ENCODE measurements at regions not wholly inside any gene's neighbourhood (a gene's known extent, or its start where the extent isn't known, plus 50 kb on each side); places are given as distances from the start of the nearest gene placed in this dataset.
"Not testable (repeated sequence)": the region's sequence is repeated elsewhere in the genome, so short reads cannot be mapped to it uniquely, and the experiment has no call there.

DNA sequence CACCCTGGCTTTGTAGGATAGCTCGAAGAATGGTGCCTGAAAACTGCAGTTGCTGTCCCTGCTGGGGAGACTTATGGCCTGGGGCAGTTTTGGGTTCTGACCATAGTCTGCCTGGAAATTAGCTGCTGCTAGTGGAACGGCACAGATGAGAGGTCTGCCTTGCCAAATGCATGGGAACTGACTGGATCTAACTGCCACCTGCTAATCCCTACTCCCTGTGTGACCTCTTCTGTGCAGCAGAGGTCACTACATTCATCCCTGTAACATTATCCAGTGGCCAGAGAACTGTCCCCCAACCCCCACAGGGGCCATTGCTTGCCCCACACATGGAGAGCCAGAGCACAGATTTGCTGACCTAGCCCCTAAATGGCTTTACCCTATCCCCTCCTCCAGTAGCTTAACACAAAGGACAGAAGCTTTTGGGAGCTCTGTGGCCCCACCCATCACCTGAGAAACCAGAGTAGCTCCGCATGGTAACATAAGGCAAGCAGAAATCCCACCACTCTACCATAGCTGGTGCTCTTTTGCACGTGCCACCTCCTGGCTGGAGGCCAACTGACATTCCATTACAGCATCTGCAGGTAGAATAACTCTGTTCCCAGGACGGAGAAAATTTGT, 840.0 kb downstream of the EPHA3 start:
- no peaks in the 10 kb centered on the region for H3K9me3 ChIP-seq (ENCODE audit: control insufficient read depth in 2 of 2, low read length in 2 of 2)
- peak overlapping the region; percentile 72 to 88 for H3K27ac ChIP-seq (ENCODE audit: low read depth in 2 of 2, low read length in 2 of 2)
- H3K4me3 ChIP-seq (ENCODE audit: low read length in 2 of 2) = peak overlapping the region; percentile 9 to 26
- H3K4me1 ChIP-seq (ENCODE audit: control insufficient read depth in 2 of 2, insufficient read depth in 2 of 2, low read length in 2 of 2) = peaks cover 12 to 14% of the 10 kb centered on the region in 2 donors
- no peaks in the 10 kb centered on the region for H3K27me3 ChIP-seq (ENCODE audit: control insufficient read depth in 2 of 2, insufficient read depth in 2 of 2, low read length in 2 of 2)
- H3K36me3 ChIP-seq (ENCODE audit: control insufficient read depth in 2 of 2, insufficient read depth in 2 of 2, low read length in 2 of 2) = no peaks in the 10 kb centered on the region
- peak overlapping the region in 1 of 2 donors; percentile 22 for H3K9ac ChIP-seq (ENCODE audit: low read depth in 1 of 2, low read length in 2 of 2)

GRCh38 chr3:89948008-89948407, 840.6 kb downstream of the EPHA3 start:
- H3K9ac ChIP-seq (ENCODE audit: low read depth in 1 of 2, low read length in 2 of 2) = no peak overlapping the region
- H3K9me3 ChIP-seq (ENCODE audit: control insufficient read depth in 2 of 2, low read length in 2 of 2) = no peaks in the 10 kb centered on the region
- no peaks in the 10 kb centered on the region for H3K36me3 ChIP-seq (ENCODE audit: control insufficient read depth in 2 of 2, insufficient read depth in 2 of 2, low read length in 2 of 2)
- no peaks in the 10 kb centered on the region for H3K27me3 ChIP-seq (ENCODE audit: control insufficient read depth in 2 of 2, insufficient read depth in 2 of 2, low read length in 2 of 2)
- peaks cover 12 to 14% of the 10 kb centered on the region in 2 donors for H3K4me1 ChIP-seq (ENCODE audit: control insufficient read depth in 2 of 2, insufficient read depth in 2 of 2, low read length in 2 of 2)
- H3K4me3 ChIP-seq (ENCODE audit: low read length in 2 of 2) = no peak overlapping the region
- H3K27ac ChIP-seq (ENCODE audit: low read depth in 2 of 2, low read length in 2 of 2) = peak overlapping the region in 1 of 2 donors; percentile 88

DNA sequence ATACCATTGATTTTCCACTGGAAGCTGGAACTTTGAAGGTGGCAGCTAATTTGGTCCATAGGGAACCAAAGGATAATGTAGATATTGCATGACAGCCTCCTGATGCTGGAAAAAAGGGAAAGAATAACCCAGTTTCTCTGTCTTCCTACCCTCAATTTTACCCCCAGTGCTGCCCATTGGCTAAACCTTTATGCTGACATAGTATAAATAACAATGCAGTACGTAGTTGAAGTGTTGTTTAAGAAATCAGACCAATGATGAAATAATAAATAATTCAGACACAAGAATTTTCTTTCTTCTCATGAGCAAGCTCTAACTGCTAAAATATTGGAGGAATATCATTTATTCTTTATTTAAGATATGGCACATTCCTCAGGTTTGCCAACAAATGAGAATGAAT, 843.4 kb downstream of the EPHA3 start:
- no peak overlapping the region for H3K9ac ChIP-seq (ENCODE audit: low read depth in 1 of 2, low read length in 2 of 2)
- no peak overlapping the region for H3K27ac ChIP-seq (ENCODE audit: low read depth in 2 of 2, low read length in 2 of 2)
- H3K4me1 ChIP-seq (ENCODE audit: control insufficient read depth in 2 of 2, insufficient read depth in 2 of 2, low read length in 2 of 2) = peaks cover 12 to 19% of the 10 kb centered on the region in 2 donors
- H3K36me3 ChIP-seq (ENCODE audit: control insufficient read depth in 2 of 2, insufficient read depth in 2 of 2, low read length in 2 of 2) = no peaks in the 10 kb centered on the region
- H3K4me3 ChIP-seq (ENCODE audit: low read length in 2 of 2) = no peak overlapping the region
- H3K9me3 ChIP-seq (ENCODE audit: control insufficient read depth in 2 of 2, low read length in 2 of 2) = no peaks in the 10 kb centered on the region
- no peaks in the 10 kb centered on the region for H3K27me3 ChIP-seq (ENCODE audit: control insufficient read depth in 2 of 2, insufficient read depth in 2 of 2, low read length in 2 of 2)

DNA sequence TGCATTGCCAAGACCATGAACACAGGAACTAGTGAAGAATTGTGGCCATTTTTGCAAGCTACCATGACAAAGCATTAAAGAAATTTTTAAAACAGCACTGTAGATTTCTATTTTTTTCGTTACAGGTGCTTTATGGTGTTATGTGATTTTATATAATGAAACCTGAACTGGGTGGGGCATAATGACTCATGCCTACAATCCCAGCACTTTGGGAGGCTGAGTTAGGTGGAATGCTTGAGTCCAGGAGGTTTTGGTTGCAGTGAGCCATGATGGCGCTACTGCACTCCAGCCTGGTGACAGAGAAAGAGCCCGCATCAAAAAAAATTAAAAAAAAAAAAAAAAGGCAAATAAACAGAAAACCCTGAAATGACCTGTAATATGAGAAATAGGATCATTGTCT, 846.7 kb downstream of the EPHA3 start:
- H3K4me1 ChIP-seq (ENCODE audit: control insufficient read depth in 2 of 2, insufficient read depth in 2 of 2, low read length in 2 of 2) = peaks cover 0 to 5% of the 10 kb centered on the region in 2 donors
- no peaks in the 10 kb centered on the region for H3K27me3 ChIP-seq (ENCODE audit: control insufficient read depth in 2 of 2, insufficient read depth in 2 of 2, low read length in 2 of 2)
- H3K27ac ChIP-seq (ENCODE audit: low read depth in 2 of 2, low read length in 2 of 2) = no peak overlapping the region
- no peak overlapping the region for H3K9ac ChIP-seq (ENCODE audit: low read depth in 1 of 2, low read length in 2 of 2)
- H3K4me3 ChIP-seq (ENCODE audit: low read length in 2 of 2) = no peak overlapping the region
- no peaks in the 10 kb centered on the region for H3K36me3 ChIP-seq (ENCODE audit: control insufficient read depth in 2 of 2, insufficient read depth in 2 of 2, low read length in 2 of 2)
- H3K9me3 ChIP-seq (ENCODE audit: control insufficient read depth in 2 of 2, low read length in 2 of 2) = no peaks in the 10 kb centered on the region

DNA sequence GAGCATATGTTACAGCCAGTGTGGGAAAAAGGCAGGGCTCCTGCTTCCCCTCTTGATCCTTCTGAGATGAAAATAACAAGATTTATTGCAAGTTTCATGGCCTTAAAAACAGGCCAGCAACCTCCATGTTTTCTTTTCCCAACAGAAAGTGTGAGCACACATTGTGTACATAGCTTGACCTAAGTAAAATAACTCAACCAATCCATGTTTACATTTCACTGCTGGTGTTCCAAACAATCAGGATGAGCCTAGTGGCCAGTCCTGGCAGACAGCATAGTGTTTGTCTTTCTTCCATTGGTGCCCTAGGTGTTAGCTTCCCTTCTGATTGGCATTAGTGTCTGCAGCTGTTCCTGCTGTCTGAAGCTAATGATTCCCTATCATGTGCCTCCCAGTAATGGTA, 847.7 kb downstream of the EPHA3 start:
- Histone ChIP-seq H3K9me3 (ENCODE audit: control insufficient read depth in 2 of 2, low read length in 2 of 2) (no peaks in the 10 kb centered on the region), H3K9ac (ENCODE audit: low read depth in 1 of 2, low read length in 2 of 2) (no peak overlapping the region), H3K27me3 (ENCODE audit: control insufficient read depth in 2 of 2, insufficient read depth in 2 of 2, low read length in 2 of 2) (no peaks in the 10 kb centered on the region), H3K4me1 (ENCODE audit: control insufficient read depth in 2 of 2, insufficient read depth in 2 of 2, low read length in 2 of 2) (peaks cover 0 to 5% of the 10 kb centered on the region in 2 donors), H3K36me3 (ENCODE audit: control insufficient read depth in 2 of 2, insufficient read depth in 2 of 2, low read length in 2 of 2) (no peaks in the 10 kb centered on the region), H3K4me3 (ENCODE audit: low read length in 2 of 2) (no peak overlapping the region), H3K27ac (ENCODE audit: low read depth in 2 of 2, low read length in 2 of 2) (no peak overlapping the region)

DNA sequence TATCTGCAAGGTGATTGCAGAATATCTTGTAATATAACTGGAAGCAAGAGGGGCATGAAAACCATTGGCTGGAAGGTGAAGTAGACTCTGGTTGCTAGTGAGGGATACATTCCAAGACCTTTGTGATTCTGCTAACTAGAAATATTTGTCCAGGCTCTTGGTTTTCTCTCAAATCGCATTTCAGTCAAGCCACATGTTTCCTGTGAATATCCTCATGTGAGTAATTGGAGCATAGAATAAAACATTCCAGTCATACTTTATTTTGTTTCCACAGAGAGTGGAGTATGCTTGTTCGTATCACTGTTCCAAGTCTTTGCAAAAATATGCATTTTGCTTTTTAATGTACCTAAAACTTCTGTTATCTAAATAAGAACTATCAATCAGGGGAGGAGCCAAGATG, 850.0 kb downstream of the EPHA3 start:
- H3K9me3 ChIP-seq (ENCODE audit: control insufficient read depth in 2 of 2, low read length in 2 of 2) = no peaks in the 10 kb centered on the region
- H3K4me1 ChIP-seq (ENCODE audit: control insufficient read depth in 2 of 2, insufficient read depth in 2 of 2, low read length in 2 of 2) = peaks cover 0 to 5% of the 10 kb centered on the region in 2 donors
- no peak overlapping the region for H3K9ac ChIP-seq (ENCODE audit: low read depth in 1 of 2, low read length in 2 of 2)
- H3K27me3 ChIP-seq (ENCODE audit: control insufficient read depth in 2 of 2, insufficient read depth in 2 of 2, low read length in 2 of 2) = no peaks in the 10 kb centered on the region
- no peaks in the 10 kb centered on the region for H3K36me3 ChIP-seq (ENCODE audit: control insufficient read depth in 2 of 2, insufficient read depth in 2 of 2, low read length in 2 of 2)
- H3K4me3 ChIP-seq (ENCODE audit: low read length in 2 of 2) = no peak overlapping the region
- H3K27ac ChIP-seq (ENCODE audit: low read depth in 2 of 2, low read length in 2 of 2) = no peak overlapping the region

GRCh38 chr3:89958163-89958562, 850.7 kb downstream of the EPHA3 start:
- H3K27me3 ChIP-seq (ENCODE audit: control insufficient read depth in 2 of 2, insufficient read depth in 2 of 2, low read length in 2 of 2); H3K4me3 ChIP-seq (ENCODE audit: low read length in 2 of 2): not testable (repeated sequence)

GRCh38 chr3:89964347-89964746, 856.9 kb downstream of the EPHA3 start:
- H3K27ac ChIP-seq (ENCODE audit: low read depth in 2 of 2, low read length in 2 of 2) = no peak overlapping the region
- H3K4me3 ChIP-seq (ENCODE audit: low read length in 2 of 2) = no peak overlapping the region
- no peak overlapping the region for H3K9ac ChIP-seq (ENCODE audit: low read depth in 1 of 2, low read length in 2 of 2)
- H3K36me3 ChIP-seq (ENCODE audit: control insufficient read depth in 2 of 2, insufficient read depth in 2 of 2, low read length in 2 of 2) = no peaks in the 10 kb centered on the region
- peaks cover 0 to 4% of the 10 kb centered on the region in 2 donors for H3K9me3 ChIP-seq (ENCODE audit: control insufficient read depth in 2 of 2, low read length in 2 of 2)
- H3K27me3 ChIP-seq (ENCODE audit: control insufficient read depth in 2 of 2, insufficient read depth in 2 of 2, low read length in 2 of 2) = no peaks in the 10 kb centered on the region
- H3K4me1 ChIP-seq (ENCODE audit: control insufficient read depth in 2 of 2, insufficient read depth in 2 of 2, low read length in 2 of 2) = no peaks in the 10 kb centered on the region

More at GRCh38 chr3:89958163-89958562, 850.7 kb downstream of the EPHA3 start:
- H3K9ac ChIP-seq (ENCODE audit: low read depth in 1 of 2, low read length in 2 of 2); H3K9me3 ChIP-seq (ENCODE audit: control insufficient read depth in 2 of 2, low read length in 2 of 2); H3K4me1 ChIP-seq (ENCODE audit: control insufficient read depth in 2 of 2, insufficient read depth in 2 of 2, low read length in 2 of 2); H3K27ac ChIP-seq (ENCODE audit: low read depth in 2 of 2, low read length in 2 of 2); H3K36me3 ChIP-seq (ENCODE audit: control insufficient read depth in 2 of 2, insufficient read depth in 2 of 2, low read length in 2 of 2): not testable (repeated sequence)

- no peak overlapping the region for H3K27ac ChIP-seq (ENCODE audit: low read depth in 2 of 2, low read length in 2 of 2)
- peaks cover 0 to 4% of the 10 kb centered on the region in 2 donors for H3K9me3 ChIP-seq (ENCODE audit: control insufficient read depth in 2 of 2, low read length in 2 of 2)
- no peaks in the 10 kb centered on the region for H3K36me3 ChIP-seq (ENCODE audit: control insufficient read depth in 2 of 2, insufficient read depth in 2 of 2, low read length in 2 of 2)
- H3K4me1 ChIP-seq (ENCODE audit: control insufficient read depth in 2 of 2, insufficient read depth in 2 of 2, low read length in 2 of 2) = no peaks in the 10 kb centered on the region
- H3K9ac ChIP-seq (ENCODE audit: low read depth in 1 of 2, low read length in 2 of 2) = no peak overlapping the region
- H3K27me3 ChIP-seq (ENCODE audit: control insufficient read depth in 2 of 2, insufficient read depth in 2 of 2, low read length in 2 of 2) = no peaks in the 10 kb centered on the region
- no peak overlapping the region for H3K4me3 ChIP-seq (ENCODE audit: low read length in 2 of 2)
Measured at GRCh38 chr3:89966877-89967665, 859.6 kb downstream of the EPHA3 start.

- H3K36me3 ChIP-seq (ENCODE audit: control insufficient read depth in 2 of 2, insufficient read depth in 2 of 2, low read length in 2 of 2) = no peaks in the 10 kb centered on the region
Measured at GRCh38 chr3:89971329-89971728, 863.9 kb downstream of the EPHA3 start.

More at GRCh38 chr3:89971329-89971728, 863.9 kb downstream of the EPHA3 start:
- Histone ChIP-seq H3K27me3 (ENCODE audit: control insufficient read depth in 2 of 2, insufficient read depth in 2 of 2, low read length in 2 of 2) (no peaks in the 10 kb centered on the region), H3K9ac (ENCODE audit: low read depth in 1 of 2, low read length in 2 of 2) (no peak overlapping the region), H3K9me3 (ENCODE audit: control insufficient read depth in 2 of 2, low read length in 2 of 2) (no peaks in the 10 kb centered on the region), H3K27ac (ENCODE audit: low read depth in 2 of 2, low read length in 2 of 2) (no peak overlapping the region), H3K4me1 (ENCODE audit: control insufficient read depth in 2 of 2, insufficient read depth in 2 of 2, low read length in 2 of 2) (no peaks in the 10 kb centered on the region), H3K4me3 (ENCODE audit: low read length in 2 of 2) (no peak overlapping the region)
